HUDEP-2 (cell line): ENCODE measurements at regions not wholly inside any gene's neighbourhood (a gene's known extent, or its start where the extent isn't known, plus 50 kb on each side); places are given as distances from the start of the nearest gene placed in this dataset.

ENCODE experiments used
- DNase-seq, 76 experiments: peaks; one replicate each; lab custom pipeline; 2025; ENCODE audit not compliant: unreplicated experiment in 76 of 76; lab: John Stamatoyannopoulos, UW

DNA sequence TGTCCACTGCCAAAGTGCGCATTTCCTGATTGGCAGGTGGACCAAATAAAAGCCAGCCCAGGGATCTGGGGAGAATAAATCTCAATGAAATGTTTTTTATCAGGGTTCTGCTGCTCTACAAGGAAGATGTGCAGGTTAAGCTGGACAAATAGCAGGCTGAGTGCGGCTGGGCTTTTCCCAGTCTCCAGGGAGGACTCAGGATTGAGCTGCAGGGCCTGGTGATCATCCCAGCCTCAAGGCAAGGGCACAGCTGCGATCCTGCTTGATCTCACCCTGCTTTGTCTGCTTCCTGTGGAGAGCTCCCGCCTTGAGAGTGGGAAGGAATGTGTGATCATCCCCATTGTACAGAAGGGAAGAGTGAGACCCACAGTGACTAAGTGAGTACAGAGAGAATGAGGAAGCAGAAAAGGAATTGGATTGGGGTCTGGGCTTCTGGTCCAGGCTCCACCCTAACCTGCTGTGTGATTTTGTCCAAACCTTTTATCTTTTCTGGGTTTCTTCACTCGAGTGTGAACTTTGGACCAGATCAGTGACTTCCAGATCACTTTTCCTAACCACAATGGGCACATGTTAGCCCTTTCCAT is 75.3 kb upstream of the CRHR1 start:
- no peak for DNase-seq

GRCh38 chr17:45709728-45710288 is 74.3 kb upstream of the CRHR1 start:
- DNase-seq = no peak

- no peak for DNase-seq
These were observed 68.3 kb upstream of the CRHR1 start for GRCh38 chr17:45715787-45716186.

- DNase-seq = no peak
These were observed 65.3 kb upstream of the CRHR1 start for GRCh38 chr17:45718791-45719190.

GRCh38 chr17:45719335-45720071 is 64.6 kb upstream of the CRHR1 start:
- DNase-seq = peak in 3 of 76 experiments; percentile 5 to 17 (median 13)

- no peak for DNase-seq
These were observed 63.7 kb upstream of the CRHR1 start for GRCh38 chr17:45720386-45720785.

DNA sequence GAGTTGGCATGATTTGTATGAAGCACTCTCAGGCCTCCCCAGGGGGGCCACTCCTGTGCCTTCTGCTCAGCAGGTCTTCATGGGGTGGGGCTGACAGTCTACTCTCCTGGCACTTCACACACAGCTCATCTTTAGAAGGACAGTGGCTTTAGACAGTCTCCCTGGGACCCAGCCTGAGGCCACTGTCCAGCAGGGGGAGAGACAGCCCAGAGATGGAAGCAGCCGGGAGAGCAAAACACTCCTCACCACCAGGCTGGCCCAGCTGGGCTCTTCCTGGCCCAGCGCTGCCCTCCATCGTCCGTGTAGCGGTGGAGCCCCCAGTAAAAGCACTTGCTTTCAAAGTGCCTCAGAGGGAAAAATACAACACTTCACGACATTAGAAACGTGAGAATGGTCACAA is 62.0 kb upstream of the CRHR1 start:
- peak in 11 of 76 experiments; percentile 1 to 47 (median 9) for DNase-seq

- no peak for DNase-seq
These were observed 54.7 kb upstream of the CRHR1 start for GRCh38 chr17:45729294-45729907.

- no peak for DNase-seq
These were observed 53.9 kb upstream of the CRHR1 start for GRCh38 chr17:45730192-45730591.

DNA sequence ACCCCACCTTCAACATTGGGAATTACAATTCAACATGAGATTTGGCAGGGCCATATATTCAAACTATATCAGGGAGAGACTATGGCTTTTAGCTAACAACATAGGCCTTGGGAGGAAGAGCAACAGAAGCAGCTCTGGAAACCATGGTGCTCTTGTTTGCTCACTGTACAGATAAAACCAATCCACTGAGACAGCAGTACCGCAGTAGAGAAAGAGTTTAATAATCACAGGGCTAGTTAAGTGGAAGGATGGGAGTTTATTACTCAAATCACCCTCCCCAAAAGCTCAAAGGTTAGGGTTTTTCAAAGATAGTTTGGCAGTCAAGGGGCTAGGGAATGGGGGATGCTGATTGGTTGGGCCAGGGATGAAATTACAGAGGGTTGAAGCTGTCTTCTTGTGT is 52.7 kb upstream of the CRHR1 start:
- DNase-seq = no peak

DNA sequence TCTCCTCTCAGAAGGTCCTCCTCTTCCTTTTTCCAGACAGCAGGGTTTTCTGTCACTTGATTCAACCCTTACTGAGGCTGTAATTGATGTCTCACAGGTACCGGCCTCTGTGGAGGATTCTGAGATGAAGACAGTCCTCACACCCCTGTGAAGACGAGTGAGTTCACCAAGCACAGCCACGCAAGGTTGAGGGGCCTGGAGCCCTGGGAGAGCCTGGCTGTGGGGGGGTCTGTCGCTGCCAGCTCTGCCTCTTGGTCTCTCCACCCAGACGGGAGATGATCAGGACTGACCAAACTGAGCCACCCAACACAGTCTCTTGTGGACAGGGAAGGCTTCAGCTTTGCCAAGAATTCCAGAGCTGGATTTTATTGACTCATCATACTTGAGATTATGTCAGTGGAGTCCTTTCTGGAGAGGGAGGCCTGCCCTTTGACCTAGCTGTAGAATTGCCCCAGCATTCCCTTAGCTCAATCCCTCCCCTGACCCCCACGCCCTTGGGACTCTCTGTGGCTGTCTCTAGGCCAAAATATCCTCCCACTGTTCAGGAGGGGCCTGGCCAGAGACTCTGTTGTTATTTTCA is 51.1 kb upstream of the CRHR1 start:
- DNase-seq = no peak

DNA sequence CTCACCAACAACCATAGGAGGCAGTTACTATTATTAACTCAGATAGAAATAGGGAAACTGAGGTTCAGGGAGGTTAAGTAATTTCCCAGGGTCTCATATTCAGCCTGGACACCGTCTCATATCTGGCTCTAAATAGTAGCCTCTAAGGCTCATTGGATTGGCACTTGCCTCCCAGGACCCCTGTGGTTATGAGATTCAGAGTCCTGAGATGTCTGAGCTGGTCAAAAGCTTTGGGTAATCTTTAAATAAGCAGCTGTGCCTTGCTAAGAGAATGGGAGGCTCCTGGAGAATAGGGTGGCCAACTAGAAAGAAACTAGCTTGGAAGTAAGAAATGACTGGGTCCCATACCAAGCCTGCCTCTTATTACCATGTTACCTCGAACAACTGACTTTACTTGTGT is 50.3 kb upstream of the CRHR1 start:
- DNase-seq = no peak
